OCI-LY1 (cell line): ENCODE measurements at regions not wholly inside any gene's neighbourhood (a gene's known extent, or its start where the extent isn't known, plus 50 kb on each side); places are given as distances from the start of the nearest gene placed in this dataset.
"Not testable (repeated sequence)": the region's sequence is repeated elsewhere in the genome, so short reads cannot be mapped to it uniquely, and the experiment has no call there.

Experiments
- H2AFZ ChIP-seq: fragments of 200-600 bp; sonication (generic), shearing (Covaris generic); 2 replicates; pipeline ENCODE4 v1.6.0; 2014; ENCODE audit warnings: antibody characterized with exemption, mild to moderate bottlenecking, low read length
- H3F3A ChIP-seq: fragments of 200-600 bp; sonication (generic), shearing (Covaris generic); 2 replicates; pipeline ENCODE4 v1.6.0; 2014; ENCODE audit warnings: mild to moderate bottlenecking, antibody characterized with exemption, low read length, moderate library complexity; ENCODE audit not compliant: insufficient read depth
- H3K27ac ChIP-seq: fragments of 200-600 bp; sonication (generic); 2 replicates; pipeline ENCODE4 v1.5.1; 2014; ENCODE audit warnings: low read length, mixed run types, mild to moderate bottlenecking, low read depth; ENCODE audit not compliant: poor library complexity, severe bottlenecking
- H3K27me3 ChIP-seq: fragments of 200-600 bp; sonication (generic); 2 replicates; pipeline ENCODE4 v1.6.0; 2014; ENCODE audit warnings: antibody characterized with exemption, mild to moderate bottlenecking, low read length, moderate library complexity; ENCODE audit not compliant: insufficient read depth
- H3K36me3 ChIP-seq: fragments of 200-600 bp; sonication (generic); 2 replicates; pipeline ENCODE4 v1.6.1; 2014; ENCODE audit warnings: mild to moderate bottlenecking, antibody characterized with exemption, low read length, moderate library complexity, mixed read lengths; ENCODE audit not compliant: insufficient read depth
- H3K4me1 ChIP-seq: fragments of 200-600 bp; sonication (generic); 2 replicates; pipeline ENCODE4 v1.5.1; 2014; ENCODE audit warnings: mild to moderate bottlenecking, low read length, moderate library complexity; ENCODE audit not compliant: insufficient read depth, severe bottlenecking
- H3K4me2 ChIP-seq: fragments of 200-600 bp; sonication (generic), shearing (Covaris generic); 2 replicates; pipeline ENCODE4 v1.6.1; 2014; ENCODE audit warnings: low read length
- H3K4me3 ChIP-seq: fragments of 200-600 bp; sonication (generic); 2 replicates; pipeline ENCODE4 v1.5.1; 2014; ENCODE audit warnings: low read length, low read depth, mild to moderate bottlenecking, mixed read lengths; ENCODE audit not compliant: poor library complexity, severe bottlenecking
- H3K79me2 ChIP-seq: fragments of 200-600 bp; shearing (Covaris generic); 2 replicates; pipeline ENCODE4 v1.6.1; 2016; ENCODE audit warnings: mixed run types, low read length, mixed read lengths; ENCODE audit not compliant: insufficient read depth
- H3K9ac ChIP-seq: fragments of 200-600 bp; sonication (generic), shearing (Covaris generic); 2 replicates; pipeline ENCODE4 v1.6.1; 2014; ENCODE audit warnings: mild to moderate bottlenecking, low read length, mixed read lengths
- H3K9me2 ChIP-seq: fragments of 200-600 bp; sonication (generic), shearing (Covaris generic); 2 replicates; pipeline ENCODE4 v1.6.1; 2014; ENCODE audit warnings: low read depth, mild to moderate bottlenecking, low read length, mixed read lengths
- H3K9me3 ChIP-seq: fragments of 200-600 bp; shearing (Covaris generic); 2 replicates; pipeline ENCODE4 v1.6.1; 2014; ENCODE audit warnings: low read length, mixed read lengths
- H4K20me1 ChIP-seq: fragments of 200-600 bp; sonication (generic), shearing (Covaris generic); 2 replicates; pipeline ENCODE4 v1.6.0; 2016; ENCODE audit warnings: mild to moderate bottlenecking, low read length; ENCODE audit not compliant: insufficient read depth
- CTCF ChIP-seq: fragments of 200-600 bp; sonication (generic), shearing (Covaris generic); IDR thresholded peaks from 2 replicates; pipeline ENCODE4 v1.5.1; 2017; ENCODE audit warnings: mild to moderate bottlenecking, antibody characterized with exemption, low read length, moderate library complexity, mixed read lengths
- EZH2 ChIP-seq: fragments of 200-600 bp; sonication (generic), shearing (Covaris generic); IDR thresholded peaks from 2 replicates; pipeline ENCODE4 v1.8.0; 2017; ENCODE audit warnings: borderline replicate concordance, mixed run types, mild to moderate bottlenecking, antibody characterized with exemption, low read length, moderate library complexity, mixed read lengths

GRCh38 chr4:28287831-28288233, 1427.2 kb downstream of the STIM2 start:
- Histone ChIP-seq H3K4me2 (no peak overlapping the region), H3K36me3 (no peaks in the 10 kb centered on the region), H3K79me2 (no peaks in the 10 kb centered on the region), H3K27me3 (no peaks in the 10 kb centered on the region), H3K27ac (no peak overlapping the region), H4K20me1 (no peaks in the 10 kb centered on the region), H2AFZ (no peak overlapping the region), H3K4me3 (no peak overlapping the region), H3K9me3 (no peaks in the 10 kb centered on the region), H3F3A (no peaks in the 10 kb centered on the region), H3K9me2 (no peaks in the 10 kb centered on the region), H3K4me1 (no peaks in the 10 kb centered on the region), H3K9ac (no peak overlapping the region)
- TF ChIP-seq EZH2 (no peak), CTCF (no peak)

- Histone ChIP-seq H3K36me3 (no peaks in the 10 kb centered on the region), H3K9me3 (no peaks in the 10 kb centered on the region), H3K27ac (no peak overlapping the region), H3K27me3 (no peaks in the 10 kb centered on the region), H3K4me3 (no peak overlapping the region), H3K4me2 (no peak overlapping the region), H3K79me2 (no peaks in the 10 kb centered on the region), H4K20me1 (no peaks in the 10 kb centered on the region), H3K9ac (no peak overlapping the region), H3K9me2 (no peaks in the 10 kb centered on the region), H2AFZ (no peak overlapping the region), H3K4me1 (no peaks in the 10 kb centered on the region), H3F3A (no peaks in the 10 kb centered on the region)
- TF ChIP-seq CTCF (no peak), EZH2 (no peak)
These were observed 1435.6 kb downstream of the STIM2 start for GRCh38 chr4:28296239-28296638.

DNA sequence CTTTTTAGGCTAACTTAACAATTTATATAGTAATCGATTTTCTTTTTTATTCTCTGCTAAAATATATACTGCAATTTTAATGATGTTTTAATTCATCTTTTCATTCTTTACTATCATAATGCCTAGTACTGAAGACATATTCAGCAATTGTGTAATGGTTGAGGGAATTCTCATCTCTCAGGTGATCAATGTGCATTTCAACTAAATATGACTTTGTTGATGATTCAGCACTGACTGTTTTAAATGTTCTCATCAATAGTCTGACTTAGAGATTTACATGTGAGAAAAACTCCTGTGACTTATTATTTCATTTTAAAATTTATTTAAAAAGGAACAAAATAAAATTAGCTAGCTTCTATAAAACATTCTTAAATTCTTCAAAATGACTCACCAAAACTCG, 1450.3 kb downstream of the STIM2 start:
- Histone ChIP-seq H3K9me3 (no peaks in the 10 kb centered on the region), H3K79me2 (no peaks in the 10 kb centered on the region), H3K4me2 (no peak overlapping the region), H3K27me3 (no peaks in the 10 kb centered on the region), H3K9me2 (no peaks in the 10 kb centered on the region), H3K36me3 (no peaks in the 10 kb centered on the region), H3K9ac (no peak overlapping the region), H3F3A (no peaks in the 10 kb centered on the region), H3K27ac (no peak overlapping the region), H3K4me3 (no peak overlapping the region), H2AFZ (no peak overlapping the region), H4K20me1 (no peaks in the 10 kb centered on the region), H3K4me1 (no peaks in the 10 kb centered on the region)
- TF ChIP-seq CTCF (no peak), EZH2 (no peak)

DNA sequence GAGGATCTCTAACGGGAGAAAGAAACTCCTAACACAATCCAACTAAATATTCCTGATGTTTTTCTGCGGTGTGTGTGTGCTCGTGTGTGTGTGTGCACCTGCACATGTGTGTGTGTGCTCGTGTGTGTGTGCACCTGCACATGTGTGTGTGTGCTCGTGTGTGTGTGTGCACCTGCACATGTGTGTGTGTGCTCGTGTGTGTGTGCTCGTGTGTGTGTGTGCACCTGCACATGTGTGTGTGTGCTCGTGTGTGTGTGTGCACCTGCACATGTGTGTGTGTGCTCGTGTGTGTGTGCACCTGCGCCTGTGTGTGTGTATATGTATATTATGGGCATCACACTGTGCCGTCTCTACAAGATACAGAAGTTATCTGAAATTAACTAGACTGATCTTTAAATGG, 1451.9 kb downstream of the STIM2 start:
- H3K4me3 ChIP-seq, H3K27me3 ChIP-seq, H3K36me3 ChIP-seq, H3K27ac ChIP-seq, H3K4me1 ChIP-seq, H3K9me2 ChIP-seq, H3K9me3 ChIP-seq, H2AFZ ChIP-seq, H3K79me2 ChIP-seq, H4K20me1 ChIP-seq, H3K9ac ChIP-seq, H3F3A ChIP-seq, H3K4me2 ChIP-seq: not testable (repeated sequence)
